Panc1 (cell line): ENCODE measurements at regions not wholly inside any gene's neighbourhood (a gene's known extent, or its start where the extent isn't known, plus 50 kb on each side); places are given as distances from the start of the nearest gene placed in this dataset.

Experiments
- ATAC-seq: fragments of 200-7000 bp; cut with Tn5 transposase; 2 replicates; pipeline ENCODE4 v1.9.1; 2020; ENCODE audit warnings: mild to moderate bottlenecking, moderate library complexity
- BruUV-seq: library from RNA; stranded (reverse); fragments of 400-500 nt; replicated peaks from 2 replicates; lab custom pipeline; 2021; lab: Mats Ljungman, UMichigan
- CTCF ChIA-PET: fragments of 300-600 bp; sonication (Branson Sonifier 250); formaldehyde crosslinking; loops from one replicate; lab custom pipeline; 2022; ENCODE audit warnings: antibody characterized with exemption; lab: Charles Lee
- POLR2A ChIA-PET: fragments of 300-600 bp; sonication (Branson Sonifier 250); formaldehyde crosslinking; loops from one replicate; lab custom pipeline; 2022; ENCODE audit warnings: antibody characterized with exemption; lab: Charles Lee
- DNase-seq: peaks from one replicate; pipeline ENCODE4 v3.0.0-alpha.2; 2010; ENCODE audit warnings: low read depth, low spot score
- H3K27ac ChIP-seq: 2 replicates; pipeline ENCODE4 v1.5.1; 2011; ENCODE audit warnings: mild to moderate bottlenecking, low read length, inconsistent platforms
- H3K27me3 ChIP-seq: fragments of 200-500 bp; sonication (Bioruptor generic); 2 replicates; pipeline ENCODE4 v1.6.0; 2014; ENCODE audit warnings: low read length, inconsistent platforms; ENCODE audit not compliant: control insufficient read depth, insufficient read depth
- H3K36me3 ChIP-seq: fragments of 200-500 bp; sonication (Bioruptor generic); 2 replicates; pipeline ENCODE4 v1.5.1; 2014; ENCODE audit warnings: inconsistent platforms, mild to moderate bottlenecking, low read length, moderate library complexity; ENCODE audit not compliant: control insufficient read depth, insufficient read depth
- H3K4me1 ChIP-seq: 2 replicates; pipeline ENCODE4 v1.5.1; 2011; ENCODE audit warnings: inconsistent platforms, mild to moderate bottlenecking, low read length, moderate library complexity; ENCODE audit not compliant: control insufficient read depth, insufficient read depth
- H3K4me3 ChIP-seq, 2 experiments: 2 replicates each; pipeline ENCODE4 v1.5.1; 2011 to 2012; ENCODE audit warnings: low read depth in 2 of 2, low read length in 2 of 2, mild to moderate bottlenecking in 2 of 2, inconsistent platforms in 1 of 2, moderate library complexity in 1 of 2
- H3K9me3 ChIP-seq: fragments of 200-500 bp; sonication (Bioruptor generic); 2 replicates; pipeline ENCODE4 v1.5.1; 2014; ENCODE audit warnings: low read depth, mild to moderate bottlenecking, inconsistent platforms, low read length, moderate library complexity; ENCODE audit not compliant: control insufficient read depth, insufficient read depth
- CTCF ChIP-seq: fragments of 450-650 bp; IDR thresholded peaks from 2 replicates; pipeline ENCODE4 v1.5.1; 2017; ENCODE audit warnings: mild to moderate bottlenecking
- POLR2AphosphoS5 ChIP-seq: IDR thresholded peaks from 2 replicates; pipeline ENCODE4 v1.6.1; 2012; ENCODE audit warnings: mild to moderate bottlenecking, low read depth, low read length, moderate library complexity
- REST ChIP-seq, 2 experiments: IDR thresholded peaks; 2 replicates each; pipeline ENCODE4 v1.6.1; 2011 to 2012; ENCODE audit warnings: low read depth in 2 of 2, control low read depth in 1 of 2, low read length in 1 of 2, mild to moderate bottlenecking in 1 of 2, moderate library complexity in 1 of 2; ENCODE audit not compliant: insufficient read depth in 1 of 2
- SIN3A ChIP-seq: IDR thresholded peaks from 2 replicates; pipeline ENCODE4 v1.6.1; 2012; ENCODE audit warnings: low read depth, mild to moderate bottlenecking, low read length, moderate library complexity, borderline replicate concordance; ENCODE audit not compliant: insufficient read depth
- TCF7L2 ChIP-seq: IDR thresholded peaks from 2 replicates; pipeline ENCODE4 v1.6.1; 2011; ENCODE audit warnings: mild to moderate bottlenecking, low read depth, low read length, inconsistent platforms
- in situ Hi-C: cut with HindIII; loops from 2 replicates; pipeline ENCODE4 v1.10.0; 2016; ENCODE audit warnings: low sequenced_read_pairs, low pct_unique_long_range_greater_than_20kb
- intact Hi-C: fragments of 100-400 bp; cut with micrococcal nuclease; formaldehyde crosslinking; loops from one replicate; pipeline ENCODE4 v1.10.0; 2022; ENCODE audit not compliant: unreplicated experiment

- TF ChIP-seq CTCF (no peak), TCF7L2 (no peak), POLR2AphosphoS5 (no peak), REST (IDR thresholded peaks at IDR 0.05; ENCODE audit: insufficient read depth in 1 of 2, low read depth in 2 of 2, low read length in 1 of 2) (no peak), SIN3A (no peak)
- no peak overlapping the region for H3K27ac ChIP-seq
- no peaks in the 10 kb centered on the region for H3K27me3 ChIP-seq
- DNase-seq (no peak), ATAC-seq (no peak)
- no TSS peak for BruUV-seq
- H3K4me3 ChIP-seq = no peak overlapping the region
- H3K36me3 ChIP-seq = no peaks in the 10 kb centered on the region
- intact Hi-C loops (no loop called here), in situ Hi-C loops (no loop called here)
- CTCF ChIA-PET = no interaction called here
- H3K4me1 ChIP-seq = no peaks in the 10 kb centered on the region
- POLR2A ChIA-PET = no interaction called here
- no peaks in the 10 kb centered on the region for H3K9me3 ChIP-seq
These were observed 257.7 kb upstream of the PEX5L start for GRCh38 chr3:180294282-180295027.

GRCh38 chr3:180295811-180296210 lies 259.1 kb upstream of the PEX5L start:
- Histone ChIP-seq H3K27me3 (no peaks in the 10 kb centered on the region), H3K36me3 (no peaks in the 10 kb centered on the region), H3K4me3 (no peak overlapping the region), H3K4me1 (no peaks in the 10 kb centered on the region), H3K27ac (no peak overlapping the region), H3K9me3 (no peaks in the 10 kb centered on the region)
- in situ Hi-C loops = no loop called here
- intact Hi-C loops = no loop called here
- ATAC-seq (no peak), DNase-seq (no peak)
- no peak for TF ChIP-seq POLR2AphosphoS5
- TF ChIP-seq REST (IDR thresholded peaks at IDR 0.05; ENCODE audit: insufficient read depth in 1 of 2, low read depth in 2 of 2, low read length in 1 of 2) = no peak
- TF ChIP-seq SIN3A = no peak
- TF ChIP-seq CTCF = no peak
- no peak for TF ChIP-seq TCF7L2
- ChIA-PET POLR2A (no interaction called here), CTCF (no interaction called here)
- no TSS peak for BruUV-seq
